Neuronal stem cell (in vitro differentiated cells): ENCODE measurements at regions not wholly inside any gene's neighbourhood (a gene's known extent, or its start where the extent isn't known, plus 50 kb on each side); places are given as distances from the start of the nearest gene placed in this dataset.
"Not testable (repeated sequence)": the region's sequence is repeated elsewhere in the genome, so short reads cannot be mapped to it uniquely, and the experiment has no call there.

Experiments
- DNase-seq: peaks from one replicate; pipeline ENCODE4 v3.0.0-alpha.2; 2013; ENCODE audit warnings: low spot score
- H2AFZ ChIP-seq: one replicate; pipeline ENCODE4 v1.6.1; 2013; ENCODE audit warnings: mild to moderate bottlenecking, low read length, inconsistent platforms
- H2AK5ac ChIP-seq: 2 replicates; pipeline ENCODE4 v1.6.1; 2013; ENCODE audit warnings: low read depth, mild to moderate bottlenecking, inconsistent platforms, low read length, moderate library complexity, mixed read lengths
- H2BK120ac ChIP-seq: 2 replicates; pipeline ENCODE4 v1.6.1; 2013; ENCODE audit warnings: low read depth, mild to moderate bottlenecking, inconsistent platforms, low read length, moderate library complexity, mixed read lengths
- H2BK12ac ChIP-seq: one replicate; pipeline ENCODE4 v1.6.1; 2013; ENCODE audit warnings: low read length, inconsistent platforms
- H2BK15ac ChIP-seq: 2 replicates; pipeline ENCODE4 v1.6.1; 2013; ENCODE audit warnings: mild to moderate bottlenecking, low read length, inconsistent platforms, mixed read lengths
- H2BK5ac ChIP-seq: one replicate; pipeline ENCODE4 v1.6.1; 2013; ENCODE audit warnings: inconsistent platforms, mild to moderate bottlenecking, low read length, moderate library complexity
- H3K14ac ChIP-seq: one replicate; pipeline ENCODE4 v1.6.1; 2013; ENCODE audit warnings: low read length, inconsistent platforms
- H3K18ac ChIP-seq: 2 replicates; pipeline ENCODE4 v1.6.1; 2013; ENCODE audit warnings: low read length, inconsistent platforms
- H3K23ac ChIP-seq: 2 replicates; pipeline ENCODE4 v1.6.1; 2013; ENCODE audit warnings: low read depth, mild to moderate bottlenecking, mixed read lengths, low read length, inconsistent platforms; ENCODE audit not compliant: poor library complexity
- H3K27ac ChIP-seq: replicated peaks from 3 replicates; pipeline ENCODE4 v1.5.1; 2013; ENCODE audit warnings: low read length, inconsistent platforms
- H3K27me3 ChIP-seq, 3 experiments: 2 replicates each; pipeline ENCODE4 v1.6.1; 2013; ENCODE audit warnings: low read length in 3 of 3, mild to moderate bottlenecking in 2 of 3, inconsistent platforms in 1 of 3, low read depth in 1 of 3, mixed read lengths in 1 of 3, moderate library complexity in 1 of 3; ENCODE audit not compliant: control insufficient read depth in 3 of 3, insufficient read depth in 3 of 3
- H3K36me3 ChIP-seq, 2 donors: replicated peaks in 1 of 2; 2 replicates each; pipeline ENCODE4 v1.6.1; 2013; ENCODE audit warnings: low read length in 2 of 2; ENCODE audit not compliant: control insufficient read depth in 2 of 2, insufficient read depth in 2 of 2
- H3K4ac ChIP-seq: 2 replicates; pipeline ENCODE4 v1.6.1; 2013; ENCODE audit warnings: inconsistent platforms, mild to moderate bottlenecking, low read length, moderate library complexity
- H3K4me1 ChIP-seq, 2 donors: 1 replicate in 1 of 2; 2 replicates in 1 of 2; pipeline ENCODE4 v1.6.1; 2013; ENCODE audit warnings: low read length in 2 of 2, low read depth in 1 of 2; ENCODE audit not compliant: control insufficient read depth in 2 of 2, insufficient read depth in 1 of 2
- H3K4me2 ChIP-seq: one replicate; pipeline ENCODE4 v1.6.1; 2013; ENCODE audit warnings: mild to moderate bottlenecking, low read length, inconsistent platforms; ENCODE audit not compliant: insufficient read depth, poor library complexity, severe bottlenecking
- H3K4me3 ChIP-seq, 2 donors: 2 replicates each; pipeline ENCODE4 v1.5.1; 2013; ENCODE audit warnings: low read length in 2 of 2, mild to moderate bottlenecking in 2 of 2, inconsistent platforms in 1 of 2, moderate library complexity in 1 of 2
- H3K79me1 ChIP-seq: one replicate; pipeline ENCODE4 v1.6.1; 2013; ENCODE audit warnings: low read depth, mild to moderate bottlenecking, inconsistent platforms, low read length, moderate library complexity
- H3K9ac ChIP-seq: one replicate; pipeline ENCODE4 v1.6.1; 2013; ENCODE audit warnings: mild to moderate bottlenecking, low read depth, low read length, inconsistent platforms; ENCODE audit not compliant: poor library complexity
- H3K9me3 ChIP-seq, 2 donors: replicated peaks in 1 of 2; 2 replicates each; pipeline versions ENCODE3 to v1.6.1; 2013; ENCODE audit warnings: low read length in 2 of 2, mild to moderate bottlenecking in 2 of 2, inconsistent platforms in 1 of 2, low read depth in 1 of 2, mixed read lengths in 1 of 2, moderate library complexity in 1 of 2; ENCODE audit not compliant: control insufficient read depth in 2 of 2, insufficient read depth in 1 of 2
- H4K8ac ChIP-seq: one replicate; pipeline ENCODE4 v1.6.1; 2013; ENCODE audit warnings: low read depth, mild to moderate bottlenecking, inconsistent platforms, low read length, moderate library complexity
- H4K91ac ChIP-seq: one replicate; pipeline ENCODE4 v1.6.1; 2013; ENCODE audit warnings: low read length, low read depth, mild to moderate bottlenecking, inconsistent platforms; ENCODE audit not compliant: poor library complexity
- WGBS, 2 donors: extraction: QIAGEN DNeasy Blood & Tissue Kit; methylation state at CpG; one replicate each; pipeline ENCODE4 v1.1.7; 2013; ENCODE audit warnings: missing lambda C conversion rate in 2 of 2, mixed read lengths in 1 of 2; ENCODE audit not compliant: insufficient read length in 2 of 2, insufficient replicate concordance in 1 of 2; ENCODE audit errors: extremely low coverage in 2 of 2; 5-methylcytosine and 5-hydroxymethylcytosine counted together

DNA sequence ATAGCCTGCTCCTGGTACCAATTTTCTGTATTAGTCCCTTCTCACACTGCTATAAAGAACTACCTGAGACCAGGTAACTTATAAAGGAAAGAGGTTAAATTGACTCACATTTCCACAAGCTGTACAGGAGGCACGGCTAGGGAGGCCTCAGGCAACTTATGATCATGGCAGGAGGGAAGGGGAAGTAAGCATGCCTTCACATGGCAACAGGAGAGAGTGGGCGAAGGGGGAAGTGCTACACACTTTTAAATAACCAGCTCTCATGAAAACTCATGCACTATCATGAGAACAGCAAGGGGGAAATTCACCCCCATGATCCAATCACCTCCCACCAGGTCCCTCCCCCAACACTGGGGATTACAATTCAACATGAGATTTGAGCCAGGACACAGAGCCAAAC lies 284.5 kb upstream of the KLF4 start:
- not testable (repeated sequence) for H3K9me3 ChIP-seq, H2BK5ac ChIP-seq, H4K91ac ChIP-seq, H3K23ac ChIP-seq, H3K27ac ChIP-seq, H3K4ac ChIP-seq, H3K14ac ChIP-seq, DNase-seq, H3K4me2 ChIP-seq, H2AFZ ChIP-seq, H4K8ac ChIP-seq, H3K9ac ChIP-seq, H3K4me3 ChIP-seq, H3K18ac ChIP-seq, H2BK15ac ChIP-seq, H2AK5ac ChIP-seq, H2BK120ac ChIP-seq, H3K36me3 ChIP-seq, H3K79me1 ChIP-seq, H2BK12ac ChIP-seq, H3K4me1 ChIP-seq, H3K27me3 ChIP-seq
- WGBS, 2 donors = no CpG with 5 or more reads among the region's 2 CpGs

DNA sequence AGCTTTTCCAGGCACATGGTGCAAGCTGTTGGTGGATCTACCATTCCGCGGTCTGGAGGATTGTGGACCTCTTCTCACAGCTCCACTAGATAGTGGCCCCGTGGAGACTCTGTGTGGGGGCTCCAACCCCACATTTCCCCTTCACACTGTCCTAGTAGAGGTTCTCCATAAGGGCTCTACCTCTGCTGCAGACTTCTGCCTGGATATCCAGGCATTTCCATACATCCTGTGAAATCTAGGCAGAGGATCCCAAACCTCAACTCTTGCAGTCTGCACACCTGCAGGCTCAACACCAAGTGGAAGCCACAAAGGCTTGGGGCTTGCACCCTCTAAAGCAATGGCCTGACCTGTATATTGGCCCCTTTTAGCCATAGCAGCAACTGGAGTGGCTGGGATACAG lies 283.4 kb upstream of the KLF4 start:
- peaks cover 0 to 2% of the 10 kb centered on the region in 2 donors for H3K4me1 ChIP-seq
- no CpG with 5 or more reads among the region's 3 CpGs for WGBS, 2 donors
- no peak overlapping the region for H2BK12ac ChIP-seq
- no peak overlapping the region for H4K8ac ChIP-seq
- H2AK5ac ChIP-seq = no peak overlapping the region
- peak overlapping the region in 1 of 2 donors; percentile 52 for H3K4me3 ChIP-seq
- H3K27me3 ChIP-seq = no peaks in the 10 kb centered on the region
- H3K36me3 ChIP-seq = no peaks in the 10 kb centered on the region
- no peaks in the 10 kb centered on the region for H3K79me1 ChIP-seq
- H2BK15ac ChIP-seq = no peak overlapping the region
- no peak overlapping the region for H3K18ac ChIP-seq
- DNase-seq = no peak
- H3K14ac ChIP-seq = no peak overlapping the region
- peak overlapping the region; percentile 39 for H2BK5ac ChIP-seq
- no peak overlapping the region for H3K23ac ChIP-seq
- H2BK120ac ChIP-seq = no peak overlapping the region
- H2AFZ ChIP-seq = no peak overlapping the region
- H3K27ac ChIP-seq = no peak overlapping the region
- peaks cover 2 to 4% of the 10 kb centered on the region in 2 donors for H3K9me3 ChIP-seq
- no peak overlapping the region for H3K9ac ChIP-seq
- H3K4me2 ChIP-seq = peak overlapping the region; percentile 11
- H4K91ac ChIP-seq = no peak overlapping the region
- no peak overlapping the region for H3K4ac ChIP-seq

DNA sequence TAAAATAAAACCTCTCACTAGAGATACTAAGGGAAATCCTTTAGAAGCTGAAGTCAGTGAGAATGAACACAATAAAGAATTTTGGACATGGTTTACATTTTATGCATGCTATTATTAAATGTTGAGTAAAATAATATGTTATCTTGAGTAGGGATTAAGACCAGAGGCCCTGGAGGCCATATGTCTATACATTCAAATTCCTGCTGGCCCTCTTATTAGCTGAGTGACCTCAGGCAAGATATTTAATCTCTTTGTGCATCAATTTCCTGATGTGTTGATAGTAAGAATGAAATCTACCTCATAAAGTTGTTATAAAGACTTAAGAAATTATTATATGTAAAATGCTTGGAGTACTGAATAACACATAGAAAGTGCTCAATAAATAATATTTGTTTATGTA lies 281.1 kb upstream of the KLF4 start:
- no peaks in the 10 kb centered on the region for H3K36me3 ChIP-seq
- no peak overlapping the region for H2BK15ac ChIP-seq
- H3K9ac ChIP-seq = no peak overlapping the region
- peaks cover 0 to 2% of the 10 kb centered on the region in 2 donors for H3K4me1 ChIP-seq
- no peak overlapping the region for H2BK120ac ChIP-seq
- H3K4me3 ChIP-seq = no peak overlapping the region
- no peak overlapping the region for H4K91ac ChIP-seq
- no peak overlapping the region for H2BK5ac ChIP-seq
- no peak overlapping the region for H2AFZ ChIP-seq
- H3K79me1 ChIP-seq = no peaks in the 10 kb centered on the region
- H3K27ac ChIP-seq = no peak overlapping the region
- H3K18ac ChIP-seq = no peak overlapping the region
- no peak overlapping the region for H3K4ac ChIP-seq
- H3K14ac ChIP-seq = no peak overlapping the region
- H3K23ac ChIP-seq = no peak overlapping the region
- H2AK5ac ChIP-seq = no peak overlapping the region
- H3K9me3 ChIP-seq = peaks cover 2 to 4% of the 10 kb centered on the region in 2 donors
- H2BK12ac ChIP-seq = no peak overlapping the region
- no peaks in the 10 kb centered on the region for H3K27me3 ChIP-seq
- no peak overlapping the region for H3K4me2 ChIP-seq
- no peak overlapping the region for H4K8ac ChIP-seq
- no peak for DNase-seq

DNA sequence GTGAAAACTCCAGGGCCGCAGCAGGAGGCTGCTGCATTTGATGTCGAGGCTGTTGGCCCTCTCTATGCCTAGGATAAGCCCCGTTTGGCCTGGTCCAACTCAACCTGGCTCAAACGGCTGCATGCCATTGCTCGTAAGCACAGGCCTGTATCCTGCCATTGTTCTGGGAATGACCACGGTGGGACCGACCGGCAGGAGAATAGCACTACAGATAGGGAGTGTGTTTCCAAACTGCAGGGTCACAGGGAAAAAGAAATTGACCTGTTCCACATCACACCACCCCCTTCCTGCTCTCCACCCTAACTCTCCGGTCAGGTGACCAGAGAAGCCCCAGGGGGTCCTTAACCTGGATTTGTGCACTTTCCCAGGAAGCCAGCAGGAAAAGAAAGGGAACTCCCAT lies 278.7 kb upstream of the KLF4 start:
- Histone ChIP-seq H3K27ac (no peak overlapping the region), H3K4ac (no peak overlapping the region), H3K4me3 (no peak overlapping the region), H3K18ac (peak overlapping the region; percentile 84), H4K8ac (no peak overlapping the region), H3K79me1 (no peaks in the 10 kb centered on the region), H3K36me3 (no peaks in the 10 kb centered on the region), H2BK15ac (peak overlapping the region; percentile 30), H3K23ac (no peak overlapping the region), H3K14ac (no peak overlapping the region), H4K91ac (no peak overlapping the region), H2AK5ac (no peak overlapping the region), H2BK120ac (no peak overlapping the region), H3K4me1 (peaks cover 0 to 2% of the 10 kb centered on the region in 2 donors), H2BK12ac (no peak overlapping the region), H3K4me2 (no peak overlapping the region), H2AFZ (no peak overlapping the region), H2BK5ac (no peak overlapping the region), H3K9me3 (peaks cover 2 to 4% of the 10 kb centered on the region in 2 donors), H3K27me3 (no peaks in the 10 kb centered on the region), H3K9ac (peak overlapping the region; percentile 50)
- no CpG with 5 or more reads among the region's 9 CpGs for WGBS, 2 donors
- DNase-seq = no peak
